ENCODE measurements at regions not wholly inside any gene's neighbourhood (a gene's known extent, or its start where the extent isn't known, plus 50 kb on each side); places are given as distances from the start of the nearest gene placed in this dataset.

DNA sequence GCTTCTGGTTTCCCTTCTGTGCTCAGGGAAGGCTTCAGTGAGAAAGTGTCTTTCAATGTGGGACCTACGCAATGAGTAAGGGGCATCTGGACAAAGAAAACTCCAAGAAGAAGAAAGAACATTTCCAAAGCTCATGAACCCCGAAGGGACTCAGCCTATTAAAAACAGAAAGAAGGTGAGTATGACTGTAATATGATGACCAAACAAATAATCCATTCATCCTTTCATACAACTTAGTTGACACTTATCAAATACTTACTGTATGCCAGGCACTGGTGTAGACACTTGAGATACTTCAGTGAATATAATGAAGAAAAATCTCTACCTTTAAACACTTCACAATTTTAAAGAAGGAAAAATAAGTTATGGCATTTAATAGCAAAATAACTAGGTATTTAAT lies 1054.2 kb upstream of the FOXG1 start:
- DNase-seq (ENCODE audit: low read depth), result no peak
- H3K4me3 ChIP-seq (ENCODE audit: low read depth, low read length), result no peak overlapping the region
- TF ChIP-seq, protein P1, sequence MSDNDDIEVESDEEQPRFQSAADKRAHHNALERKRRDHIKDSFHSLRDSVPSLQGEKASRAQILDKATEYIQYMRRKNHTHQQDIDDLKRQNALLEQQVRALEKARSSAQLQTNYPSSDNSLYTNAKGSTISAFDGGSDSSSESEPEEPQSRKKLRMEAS (IDR thresholded peaks at IDR 0.05; ENCODE audit: low read depth, low read length), result no peak
- TF ChIP-seq POLR2A (IDR thresholded peaks at IDR 0.05; ENCODE audit: extremely low read depth, insufficient read length), result no peak
- TF ChIP-seq, protein P2, sequence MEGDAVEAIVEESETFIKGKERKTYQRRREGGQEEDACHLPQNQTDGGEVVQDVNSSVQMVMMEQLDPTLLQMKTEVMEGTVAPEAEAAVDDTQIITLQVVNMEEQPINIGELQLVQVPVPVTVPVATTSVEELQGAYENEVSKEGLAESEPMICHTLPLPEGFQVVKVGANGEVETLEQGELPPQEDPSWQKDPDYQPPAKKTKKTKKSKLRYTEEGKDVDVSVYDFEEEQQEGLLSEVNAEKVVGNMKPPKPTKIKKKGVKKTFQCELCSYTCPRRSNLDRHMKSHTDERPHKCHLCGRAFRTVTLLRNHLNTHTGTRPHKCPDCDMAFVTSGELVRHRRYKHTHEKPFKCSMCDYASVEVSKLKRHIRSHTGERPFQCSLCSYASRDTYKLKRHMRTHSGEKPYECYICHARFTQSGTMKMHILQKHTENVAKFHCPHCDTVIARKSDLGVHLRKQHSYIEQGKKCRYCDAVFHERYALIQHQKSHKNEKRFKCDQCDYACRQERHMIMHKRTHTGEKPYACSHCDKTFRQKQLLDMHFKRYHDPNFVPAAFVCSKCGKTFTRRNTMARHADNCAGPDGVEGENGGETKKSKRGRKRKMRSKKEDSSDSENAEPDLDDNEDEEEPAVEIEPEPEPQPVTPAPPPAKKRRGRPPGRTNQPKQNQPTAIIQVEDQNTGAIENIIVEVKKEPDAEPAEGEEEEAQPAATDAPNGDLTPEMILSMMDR (IDR thresholded peaks at IDR 0.05; ENCODE audit: low read depth, low read length), result no peak
- TF ChIP-seq MYC (IDR thresholded peaks at IDR 0.05; ENCODE audit: low read depth, low read length), result no peak

DNA sequence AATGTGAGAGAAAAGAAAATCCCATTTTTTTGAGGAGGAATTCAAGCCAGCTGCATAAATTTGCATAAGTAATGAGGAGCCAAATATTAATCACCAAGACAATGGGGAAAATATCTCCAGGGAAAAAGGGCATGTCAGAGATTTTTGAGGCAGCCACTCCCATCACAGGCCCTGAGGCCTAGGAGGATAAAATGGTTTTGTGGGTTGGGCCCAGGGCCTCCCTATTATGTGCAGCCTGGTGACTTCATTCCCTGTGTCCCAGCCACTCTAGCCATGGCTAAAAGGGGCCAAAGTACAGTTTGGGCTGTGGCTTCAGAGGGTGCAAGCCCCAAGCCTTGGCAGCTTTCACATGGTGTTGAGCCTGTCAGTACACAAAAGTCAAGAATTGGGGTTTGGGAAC lies 1051.0 kb upstream of the FOXG1 start:
- no peak for DNase-seq (ENCODE audit: low read depth)
- TF ChIP-seq, protein P2 (IDR thresholded peaks at IDR 0.05; ENCODE audit: low read depth, low read length), result no peak
- TF ChIP-seq, protein P1 (IDR thresholded peaks at IDR 0.05; ENCODE audit: low read depth, low read length), result no peak
- TF ChIP-seq MYC (IDR thresholded peaks at IDR 0.05; ENCODE audit: low read depth, low read length) (no peak), POLR2A (IDR thresholded peaks at IDR 0.05; ENCODE audit: extremely low read depth, insufficient read length) (no peak)

DNA sequence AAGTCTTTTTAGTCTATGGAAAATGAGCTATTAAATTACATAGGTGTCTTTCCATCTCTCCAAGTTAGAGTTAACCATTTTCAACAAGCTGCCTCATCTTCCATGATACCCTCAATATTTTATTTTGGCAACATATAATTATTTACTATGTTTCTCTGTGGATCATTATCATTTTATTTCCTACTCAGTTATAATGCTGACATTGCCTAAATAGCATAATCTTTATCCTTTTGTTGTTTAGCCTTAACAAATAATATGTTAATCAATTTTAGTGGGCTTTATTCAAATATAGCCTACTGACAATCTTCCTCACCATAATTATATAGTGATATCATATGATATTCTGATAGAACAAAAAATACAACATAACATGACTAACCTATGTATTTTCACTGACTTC lies 1044.8 kb upstream of the FOXG1 start:
- H3K4me3 ChIP-seq (ENCODE audit: low read depth, low read length), result no peak overlapping the region
- DNase-seq (ENCODE audit: low read depth), result no peak
- TF ChIP-seq, protein P1 (IDR thresholded peaks at IDR 0.05; ENCODE audit: low read depth, low read length), result no peak
- TF ChIP-seq POLR2A (IDR thresholded peaks at IDR 0.05; ENCODE audit: extremely low read depth, insufficient read length), result no peak
- TF ChIP-seq MYC (IDR thresholded peaks at IDR 0.05; ENCODE audit: low read depth, low read length), result no peak
- TF ChIP-seq, protein P2 (IDR thresholded peaks at IDR 0.05; ENCODE audit: low read depth, low read length), result no peak

More for the DNA sequence above, 1051.0 kb upstream of the FOXG1 start:
- no peak overlapping the region for H3K4me3 ChIP-seq (ENCODE audit: low read depth, low read length)

DNA sequence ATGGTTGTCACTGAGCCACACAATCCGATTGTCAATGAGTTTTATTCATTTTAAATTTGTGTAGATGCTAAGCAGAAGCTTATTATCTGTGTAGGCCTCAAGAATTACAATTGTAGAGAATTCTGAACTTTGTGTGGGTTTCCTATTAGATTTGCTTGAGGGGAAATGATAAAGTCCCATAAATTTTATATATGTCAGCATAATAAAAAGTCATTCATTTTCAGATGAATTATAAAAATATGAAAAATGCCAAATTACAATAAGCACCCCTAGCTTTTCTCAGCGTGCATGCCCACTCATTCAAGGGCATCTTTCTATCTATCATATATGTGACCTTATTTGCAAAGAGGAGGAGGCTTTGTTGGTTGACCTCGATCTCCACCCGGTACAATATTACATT lies 1041.1 kb upstream of the FOXG1 start:
- no peak for DNase-seq (ENCODE audit: low read depth)
- TF ChIP-seq MYC (IDR thresholded peaks at IDR 0.05; ENCODE audit: low read depth, low read length) (no peak), POLR2A (IDR thresholded peaks at IDR 0.05; ENCODE audit: extremely low read depth, insufficient read length) (no peak)
- TF ChIP-seq, protein P1 (IDR thresholded peaks at IDR 0.05; ENCODE audit: low read depth, low read length), result no peak
- TF ChIP-seq, protein P2 (IDR thresholded peaks at IDR 0.05; ENCODE audit: low read depth, low read length), result no peak
- no peak overlapping the region for H3K4me3 ChIP-seq (ENCODE audit: low read depth, low read length)

DNA sequence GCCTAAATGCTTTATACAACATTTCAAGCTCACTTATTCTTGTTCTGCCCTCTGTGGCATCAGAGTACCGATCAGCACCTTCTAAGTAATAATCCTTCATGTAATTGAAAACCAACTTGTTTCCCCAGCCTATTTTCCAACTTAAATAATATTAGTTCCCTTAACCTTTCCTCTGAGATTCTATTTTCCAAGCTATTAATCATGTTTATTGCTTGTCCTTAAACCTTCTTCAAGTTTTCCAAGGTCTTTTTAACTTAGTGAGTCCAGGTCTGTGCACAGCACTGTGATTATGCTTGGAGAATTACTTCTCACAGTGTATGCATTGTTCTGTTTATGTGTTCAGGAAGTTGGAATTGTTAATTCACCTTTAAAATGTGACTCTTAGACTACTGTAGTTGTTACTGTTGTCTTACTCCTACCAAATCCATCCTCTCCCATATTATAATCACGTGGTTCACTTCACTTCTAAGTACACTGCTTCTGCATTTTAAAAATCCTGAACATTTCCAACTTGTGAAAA lies 1039.3 kb upstream of the FOXG1 start:
- DNase-seq (ENCODE audit: low read depth), result no peak
- no peak for TF ChIP-seq MYC (IDR thresholded peaks at IDR 0.05; ENCODE audit: low read depth, low read length)
- TF ChIP-seq, protein P1 (IDR thresholded peaks at IDR 0.05; ENCODE audit: low read depth, low read length), result no peak
- TF ChIP-seq POLR2A (IDR thresholded peaks at IDR 0.05; ENCODE audit: extremely low read depth, insufficient read length), result no peak
- H3K4me3 ChIP-seq (ENCODE audit: low read depth, low read length), result no peak overlapping the region

DNA sequence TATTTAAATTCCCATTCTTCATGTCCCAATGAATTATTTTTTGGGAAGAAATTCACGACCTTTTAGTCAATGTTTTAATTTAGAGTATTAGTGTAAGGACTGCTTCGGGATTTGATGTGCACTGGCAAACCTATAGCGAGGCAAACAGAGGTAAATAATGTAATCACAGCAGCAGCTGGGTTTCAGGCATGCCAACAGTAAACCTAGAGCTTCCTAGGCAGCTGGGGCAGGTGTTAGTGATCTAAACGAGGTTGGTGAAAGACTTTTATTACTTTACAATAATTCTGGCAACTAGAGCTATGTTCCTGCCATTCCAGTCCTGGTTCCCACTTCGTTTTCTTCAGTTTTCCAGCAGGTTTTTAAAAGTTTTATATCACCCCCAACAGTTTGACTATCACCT lies 1036.4 kb upstream of the FOXG1 start:
- DNase-seq (ENCODE audit: low read depth), result no peak
- TF ChIP-seq, protein P1 (IDR thresholded peaks at IDR 0.05; ENCODE audit: low read depth, low read length), result no peak
- TF ChIP-seq, protein P2 (IDR thresholded peaks at IDR 0.05; ENCODE audit: low read depth, low read length), result no peak
- no peak overlapping the region for H3K4me3 ChIP-seq (ENCODE audit: low read depth, low read length)
